Erythroblast (primary cell): ENCODE measurements at regions not wholly inside any gene's neighbourhood (a gene's known extent, or its start where the extent isn't known, plus 50 kb on each side); places are given as distances from the start of the nearest gene placed in this dataset.

ENCODE experiments used
- GATA1 ChIP-seq: IDR thresholded peaks from 2 replicates; pipeline ENCODE4 v1.6.1; 2011; ENCODE audit warnings: low read depth, mild to moderate bottlenecking, control low read depth, low read length, moderate library complexity
- POLR2A ChIP-seq: IDR thresholded peaks from 2 replicates; pipeline ENCODE4 v1.6.1; 2011; ENCODE audit warnings: mild to moderate bottlenecking, low read length

DNA sequence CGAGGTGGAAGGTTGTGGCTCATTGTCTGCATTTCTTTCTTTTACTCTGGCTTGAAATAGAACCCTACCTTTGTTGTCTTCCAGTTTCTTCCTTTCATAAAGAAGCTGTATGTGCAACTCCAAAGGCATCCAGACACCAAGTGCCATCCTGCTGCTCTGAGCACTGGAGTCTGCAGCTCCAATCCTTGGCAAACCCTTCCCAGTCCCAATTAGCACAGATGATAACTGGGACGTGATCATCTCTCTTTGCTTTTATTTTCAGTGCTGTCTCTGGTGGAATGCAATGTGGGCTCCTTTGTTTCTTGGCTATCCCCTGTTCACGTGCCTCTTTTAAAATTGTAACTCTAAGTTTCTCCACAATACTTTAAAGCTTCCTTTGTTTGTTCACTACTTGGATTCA, 140.9 kb downstream of the AQP9 start:
- TF ChIP-seq POLR2A (no peak), GATA1 (no peak)
